CD14-positive monocyte (primary cell): ENCODE measurements at regions not wholly inside any gene's neighbourhood (a gene's known extent, or its start where the extent isn't known, plus 50 kb on each side); places are given as distances from the start of the nearest gene placed in this dataset.

Experiments
- DNase-seq, 3 donors: peaks; one replicate each; pipeline ENCODE4 v3.0.0-alpha.2; 2011 to 2022
- H2AFZ ChIP-seq: 2 replicates; pipeline ENCODE4 v1.6.0; 2012; ENCODE audit warnings: mild to moderate bottlenecking, low read depth, low read length, inconsistent platforms; ENCODE audit not compliant: insufficient read depth, poor library complexity, severe bottlenecking
- H3K27ac ChIP-seq, 2 donors: 1 replicate in 1 of 2; 2 replicates in 1 of 2; pipeline ENCODE4 v1.5.1; 2012 to 2013; ENCODE audit warnings: low read length in 2 of 2, control low read depth in 1 of 2, inconsistent platforms in 1 of 2, low read depth in 1 of 2, mild to moderate bottlenecking in 1 of 2
- H3K27me3 ChIP-seq, 2 donors: one replicate each; pipeline versions ENCODE4 v1.6.0 to v1.6.1; 2011 to 2013; ENCODE audit warnings: low read length in 2 of 2; ENCODE audit not compliant: control insufficient read depth in 2 of 2, insufficient read depth in 2 of 2
- H3K36me3 ChIP-seq, 2 donors: replicated peaks in 1 of 2; 1 replicate in 1 of 2; 2 replicates in 1 of 2; pipeline versions ENCODE4 v1.5.1 to v1.6.1; 2012 to 2013; ENCODE audit warnings: low read length in 2 of 2, control low read depth in 1 of 2, inconsistent platforms in 1 of 2, mild to moderate bottlenecking in 1 of 2; ENCODE audit not compliant: insufficient read depth in 2 of 2, control insufficient read depth in 1 of 2
- H3K4me1 ChIP-seq, 2 donors: 1 replicate in 1 of 2; 2 replicates in 1 of 2; pipeline versions ENCODE4 v1.5.1 to v1.6.1; 2012 to 2013; ENCODE audit warnings: low read length in 2 of 2, control low read depth in 1 of 2, inconsistent platforms in 1 of 2, mild to moderate bottlenecking in 1 of 2, moderate library complexity in 1 of 2; ENCODE audit not compliant: insufficient read depth in 2 of 2, control insufficient read depth in 1 of 2
- H3K4me2 ChIP-seq: replicated peaks from 2 replicates; pipeline ENCODE3; 2012; ENCODE audit warnings: low read length, moderate library complexity, mild to moderate bottlenecking; ENCODE audit not compliant: poor library complexity, severe bottlenecking; ENCODE audit errors: extremely low read depth
- H3K4me3 ChIP-seq, 3 experiments: fragments of 200-600 bp in 1 of 3; sonication (generic) in 1 of 3; replicated peaks in 1 of 3; 1 replicate in 2 of 3; 2 replicates in 1 of 3; pipeline ENCODE4 v1.5.1; 2011 to 2013; ENCODE audit warnings: low read length in 3 of 3, mild to moderate bottlenecking in 3 of 3, control low read depth in 2 of 3, low read depth in 2 of 3, inconsistent platforms in 1 of 3, moderate library complexity in 1 of 3
- H3K79me2 ChIP-seq: 2 replicates; pipeline ENCODE4 v1.6.0; 2012; ENCODE audit warnings: mild to moderate bottlenecking, control low read depth, inconsistent platforms, low read length, moderate library complexity; ENCODE audit not compliant: insufficient read depth
- H3K9ac ChIP-seq: 2 replicates; pipeline ENCODE4 v1.6.0; 2017; ENCODE audit warnings: low read length, mild to moderate bottlenecking; ENCODE audit not compliant: insufficient read depth, poor library complexity, severe bottlenecking
- H3K9me3 ChIP-seq, 2 donors: replicated peaks in 1 of 2; 1 replicate in 1 of 2; 2 replicates in 1 of 2; pipeline versions ENCODE4 v1.5.1 to v1.6.1; 2012 to 2013; ENCODE audit warnings: low read length in 2 of 2, control low read depth in 1 of 2; ENCODE audit not compliant: control insufficient read depth in 1 of 2, insufficient read depth in 1 of 2
- H4K20me1 ChIP-seq: 2 replicates; pipeline ENCODE4 v1.6.0; 2012; ENCODE audit warnings: mild to moderate bottlenecking, low read length, control low read depth, moderate library complexity; ENCODE audit not compliant: insufficient read depth
- H3K27ac Mint-ChIP-seq, 7 donors: one replicate each; pipeline ENCODE4 v1.8.0; 2020; ENCODE audit warnings: mild to moderate bottlenecking in 7 of 7, mixed read lengths in 7 of 7, moderate library complexity in 6 of 7, inconsistent platforms in 2 of 7
- H3K27me3 Mint-ChIP-seq, 3 donors: one replicate each; pipeline ENCODE4 v1.8.0; 2021 to 2022; ENCODE audit warnings: low read depth in 3 of 3, mild to moderate bottlenecking in 3 of 3, mixed read lengths in 3 of 3, moderate library complexity in 3 of 3, inconsistent platforms in 1 of 3
- H3K36me3 Mint-ChIP-seq, 2 donors: one replicate each; pipeline ENCODE4 v1.8.0; 2020; ENCODE audit warnings: mixed read lengths in 2 of 2, inconsistent platforms in 1 of 2, mild to moderate bottlenecking in 1 of 2
- H3K4me1 Mint-ChIP-seq: one replicate; pipeline ENCODE4 v1.8.0; 2020; ENCODE audit warnings: mild to moderate bottlenecking, mixed read lengths
- H3K4me3 Mint-ChIP-seq, 2 donors: one replicate each; pipeline ENCODE4 v1.8.0; 2020; ENCODE audit warnings: mild to moderate bottlenecking in 2 of 2, mixed read lengths in 2 of 2, moderate library complexity in 1 of 2
- H3K9me3 Mint-ChIP-seq, 7 donors: one replicate each; pipeline ENCODE4 v1.8.0; 2020 to 2022; ENCODE audit warnings: mixed read lengths in 7 of 7, mild to moderate bottlenecking in 6 of 7, moderate library complexity in 6 of 7, inconsistent platforms in 2 of 7
- CTCF ChIP-seq: fragments of 200-600 bp; IDR thresholded peaks from one replicate; pipeline ENCODE4 v1.8.0; 2022; ENCODE audit warnings: antibody characterized with exemption, mild to moderate bottlenecking
- WGBS: methylation state at CpG from one replicate; pipeline ENCODE4 v1.1.5; 2013; ENCODE audit warnings: missing lambda C conversion rate; ENCODE audit not compliant: insufficient coverage; 5-methylcytosine and 5-hydroxymethylcytosine counted together
- intact Hi-C, 2 donors: fragments of 100-400 bp; cut with micrococcal nuclease; formaldehyde crosslinking; loops; one replicate each; pipeline versions ENCODE4 v1.15.0 to v1.15.1; 2023

GRCh38 chr5:8134609-8135008 is 265.7 kb downstream of the MTRR start:
- Mint-ChIP-seq H3K4me3 (no peak overlapping the region), H3K27me3 (no peaks in the 10 kb centered on the region), H3K4me1 (no peaks in the 10 kb centered on the region), H3K36me3 (no peaks in the 10 kb centered on the region), H3K9me3 (peaks cover 0 to 2% (median 0%) of the 10 kb centered on the region in 7 donors), H3K27ac (no peak overlapping the region)
- Histone ChIP-seq H3K36me3 (no peaks in the 10 kb centered on the region), H4K20me1 (no peaks in the 10 kb centered on the region), H3K4me3 (no peak overlapping the region), H3K4me2 (no peak overlapping the region), H3K27me3 (no peaks in the 10 kb centered on the region), H3K9ac (no peak overlapping the region), H3K4me1 (no peaks in the 10 kb centered on the region), H3K79me2 (no peaks in the 10 kb centered on the region), H3K9me3 (no peaks in the 10 kb centered on the region), H2AFZ (no peak overlapping the region), H3K27ac (no peak overlapping the region)
- DNase-seq = no peak
- TF ChIP-seq CTCF = no peak
- WGBS = 94% methylated on average over 4 of the region's 5 CpGs
- intact Hi-C loops = no loop called here

GRCh38 chr5:8135742-8136141 is 266.8 kb downstream of the MTRR start:
- Histone ChIP-seq H2AFZ (no peak overlapping the region), H3K79me2 (no peaks in the 10 kb centered on the region), H3K4me2 (no peak overlapping the region), H3K36me3 (no peaks in the 10 kb centered on the region), H3K27ac (no peak overlapping the region), H3K27me3 (no peaks in the 10 kb centered on the region), H3K4me1 (no peaks in the 10 kb centered on the region), H3K9ac (no peak overlapping the region), H3K4me3 (no peak overlapping the region), H4K20me1 (no peaks in the 10 kb centered on the region), H3K9me3 (no peaks in the 10 kb centered on the region)
- Mint-ChIP-seq H3K27me3 (no peaks in the 10 kb centered on the region), H3K9me3 (peaks cover 0 to 4% (median 0%) of the 10 kb centered on the region in 7 donors), H3K27ac (no peak overlapping the region), H3K4me3 (no peak overlapping the region), H3K4me1 (no peaks in the 10 kb centered on the region), H3K36me3 (no peaks in the 10 kb centered on the region)
- no peak for TF ChIP-seq CTCF
- DNase-seq = no peak
- WGBS = 60% methylated on average over 1 of the region's 4 CpGs
- intact Hi-C loops = no loop called here
